ENCODE measurements at regions not wholly inside any gene's neighbourhood (a gene's known extent, or its start where the extent isn't known, plus 50 kb on each side); places are given as distances from the start of the nearest gene placed in this dataset.

DNA sequence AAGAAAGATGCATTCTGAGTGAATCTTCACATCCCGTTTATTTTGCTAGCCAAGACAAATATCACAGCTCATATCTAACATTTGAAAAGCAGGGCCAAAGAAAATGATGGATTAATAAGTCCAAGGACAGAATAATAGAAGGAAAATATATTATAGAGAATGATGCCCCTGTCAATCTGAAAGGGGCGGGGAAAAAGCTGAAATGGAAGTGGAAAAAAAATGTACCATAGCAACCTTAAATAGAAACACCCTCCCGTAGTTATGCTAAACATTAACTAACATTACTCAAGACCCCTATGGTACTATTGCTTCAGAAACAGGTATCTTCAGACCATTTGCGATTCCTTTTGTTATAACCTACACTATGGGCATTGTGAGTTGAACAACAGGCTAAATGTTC is 67.7 kb upstream of the SMARCA2 start:
- Histone ChIP-seq H4K20me1 (replicated peaks; ENCODE audit: control insufficient read depth, extremely low read depth, insufficient read depth, low read length) (no peaks in the 10 kb centered on the region), H3K4me3 (replicated peaks in 1 of 3; ENCODE audit: insufficient read depth in 1 of 3, low read depth in 1 of 3, low read length in 3 of 3) (no peak overlapping the region), H3K9me3 (replicated peaks; ENCODE audit: control insufficient read depth, insufficient read depth, low read length) (no peaks in the 10 kb centered on the region), H3K4me2 (ENCODE audit: insufficient read depth, low read length) (no peak overlapping the region), H3K9ac (replicated peaks; ENCODE audit: extremely low read depth, insufficient read depth, low read length) (no peak overlapping the region), H3K9me1 (replicated peaks; ENCODE audit: control insufficient read depth, extremely low read depth, insufficient read depth, low read length) (no peaks in the 10 kb centered on the region), H3K27ac (ENCODE audit: insufficient read depth, low read depth, low read length) (no peak overlapping the region), H2AFZ (ENCODE audit: low read depth, low read length) (no peak overlapping the region), H3K79me2 (ENCODE audit: control insufficient read depth, insufficient read depth, low read length) (no peaks in the 10 kb centered on the region), H3K4me1 (ENCODE audit: control insufficient read depth, extremely low read depth, insufficient read depth, low read length) (no peaks in the 10 kb centered on the region), H3K27me3 (ENCODE audit: control insufficient read depth in 2 of 2, insufficient read depth in 2 of 2, low read length in 2 of 2) (no peaks in the 10 kb centered on the region), H3K36me3 (ENCODE audit: control insufficient read depth in 2 of 2, extremely low read depth in 1 of 2, insufficient read depth in 2 of 2, low read length in 2 of 2) (no peaks in the 10 kb centered on the region)
- POLR2A ChIA-PET: no interaction called here
- DNase-seq (ENCODE audit: low read depth, low spot score) (no peak), FAIRE-seq (no peak)
- dilution Hi-C loops (cut with MboI; ENCODE audit: extremely low pct_ligation_motif_present, low sequenced_read_pairs): no loop called here
- BruUV-seq (replicated peaks): no TSS peak
- intact Hi-C loops (cut with micrococcal nuclease): no loop called here
- TF ChIP-seq POLR2AphosphoS5 (IDR thresholded peaks at IDR 0.05; ENCODE audit: insufficient read depth, low read depth, low read length) (no peak), MAX (IDR thresholded peaks at IDR 0.05; ENCODE audit: insufficient read depth, insufficient read length) (no peak)
- CTCF ChIA-PET: no interaction called here

DNA sequence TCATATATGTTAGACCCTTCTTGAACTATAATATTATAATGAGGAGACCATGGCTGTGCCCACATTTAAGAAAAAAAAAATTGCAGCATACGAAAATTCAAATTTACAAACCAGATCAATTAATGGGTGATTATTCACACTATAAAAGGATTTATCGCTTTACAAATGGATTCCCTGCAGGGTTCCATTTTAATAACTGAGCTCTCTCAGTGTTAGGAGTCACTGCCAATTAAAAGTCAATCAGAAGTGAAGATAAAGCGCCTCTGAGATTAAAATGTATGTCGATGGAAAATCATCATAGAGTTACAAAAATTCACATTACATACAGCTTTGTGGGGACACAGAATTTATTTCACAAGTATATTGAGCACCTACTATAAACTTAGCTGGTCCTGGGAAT is 66.6 kb upstream of the SMARCA2 start:
- no peaks in the 10 kb centered on the region for H3K4me1 ChIP-seq (ENCODE audit: control insufficient read depth, extremely low read depth, insufficient read depth, low read length)
- H3K9ac ChIP-seq (replicated peaks; ENCODE audit: extremely low read depth, insufficient read depth, low read length): no peak overlapping the region
- CTCF ChIA-PET: no interaction called here
- no peak overlapping the region for H2AFZ ChIP-seq (ENCODE audit: low read depth, low read length)
- H3K4me3 ChIP-seq (replicated peaks in 1 of 3; ENCODE audit: insufficient read depth in 1 of 3, low read depth in 1 of 3, low read length in 3 of 3): no peak overlapping the region
- intact Hi-C loops (cut with micrococcal nuclease) (no loop called here), dilution Hi-C loops (cut with MboI; ENCODE audit: extremely low pct_ligation_motif_present, low sequenced_read_pairs) (no loop called here)
- H3K27me3 ChIP-seq (ENCODE audit: control insufficient read depth in 2 of 2, insufficient read depth in 2 of 2, low read length in 2 of 2): no peaks in the 10 kb centered on the region
- no peak overlapping the region for H3K4me2 ChIP-seq (ENCODE audit: insufficient read depth, low read length)
- POLR2A ChIA-PET: no interaction called here
- no peak for FAIRE-seq
- H3K9me1 ChIP-seq (replicated peaks; ENCODE audit: control insufficient read depth, extremely low read depth, insufficient read depth, low read length): no peaks in the 10 kb centered on the region
- no peak for DNase-seq (ENCODE audit: low read depth, low spot score)
- H4K20me1 ChIP-seq (replicated peaks; ENCODE audit: control insufficient read depth, extremely low read depth, insufficient read depth, low read length): no peaks in the 10 kb centered on the region
- BruUV-seq (replicated peaks): no TSS peak
- no peak overlapping the region for H3K27ac ChIP-seq (ENCODE audit: insufficient read depth, low read depth, low read length)
- no peaks in the 10 kb centered on the region for H3K9me3 ChIP-seq (replicated peaks; ENCODE audit: control insufficient read depth, insufficient read depth, low read length)
- no peaks in the 10 kb centered on the region for H3K36me3 ChIP-seq (ENCODE audit: control insufficient read depth in 2 of 2, extremely low read depth in 1 of 2, insufficient read depth in 2 of 2, low read length in 2 of 2)
- TF ChIP-seq MYC (IDR thresholded peaks at IDR 0.05; ENCODE audit: low read depth, low read length) (no peak), CTCF (IDR thresholded peaks at IDR 0.05; ENCODE audit: extremely low read depth in 1 of 2, insufficient read depth in 1 of 2, low read depth in 1 of 2, low read length in 2 of 2) (no peak), POLR2AphosphoS5 (IDR thresholded peaks at IDR 0.05; ENCODE audit: insufficient read depth, low read depth, low read length) (no peak), POLR2A (IDR thresholded peaks at IDR 0.05; ENCODE audit: low read depth, low read length) (no peak), JUN (IDR thresholded peaks at IDR 0.05; ENCODE audit: borderline replicate concordance, insufficient read depth, insufficient read length, low read depth) (no peak)
- no peaks in the 10 kb centered on the region for H3K79me2 ChIP-seq (ENCODE audit: control insufficient read depth, insufficient read depth, low read length)

All from endothelial cell of umbilical vein (primary cell).